H9 (cell line): ENCODE measurements at regions not wholly inside any gene's neighbourhood (a gene's known extent, or its start where the extent isn't known, plus 50 kb on each side); places are given as distances from the start of the nearest gene placed in this dataset.

Experiments used
- DNase-seq: peaks from one replicate; pipeline ENCODE4 v3.0.0-alpha.2; 2017
- H2AFZ ChIP-seq: one replicate; pipeline ENCODE4 v1.6.1; 2013; ENCODE audit warnings: mild to moderate bottlenecking, low read length, control low read depth, moderate library complexity
- H2AK5ac ChIP-seq: 2 replicates; pipeline ENCODE4 v1.6.1; 2013; ENCODE audit warnings: low read length, control low read depth, mixed read lengths; ENCODE audit not compliant: insufficient read length
- H2BK120ac ChIP-seq: one replicate; pipeline ENCODE4 v1.6.1; 2013; ENCODE audit warnings: low read depth, mild to moderate bottlenecking, low read length, control low read depth, inconsistent platforms; ENCODE audit not compliant: poor library complexity, severe bottlenecking
- H2BK12ac ChIP-seq: 2 replicates; pipeline ENCODE4 v1.6.1; 2013; ENCODE audit warnings: low read length, control low read depth, mixed read lengths, low read depth; ENCODE audit not compliant: insufficient read length
- H2BK15ac ChIP-seq: 2 replicates; pipeline ENCODE4 v1.6.1; 2013; ENCODE audit warnings: low read depth, low read length, control low read depth
- H2BK20ac ChIP-seq: one replicate; pipeline ENCODE4 v1.6.1; 2013; ENCODE audit warnings: low read depth, mild to moderate bottlenecking, low read length, control low read depth, inconsistent platforms; ENCODE audit not compliant: poor library complexity, severe bottlenecking
- H2BK5ac ChIP-seq: 2 replicates; pipeline ENCODE4 v1.6.1; 2013; ENCODE audit warnings: low read length, control low read depth, mixed read lengths; ENCODE audit not compliant: insufficient read length
- H3K14ac ChIP-seq: 2 replicates; pipeline ENCODE4 v1.6.1; 2013; ENCODE audit warnings: low read length, control low read depth; ENCODE audit not compliant: insufficient read depth
- H3K18ac ChIP-seq: 2 replicates; pipeline ENCODE4 v1.6.1; 2013; ENCODE audit warnings: low read depth, mild to moderate bottlenecking, mixed read lengths, low read length, control low read depth; ENCODE audit not compliant: insufficient read length
- H3K23ac ChIP-seq: 2 replicates; pipeline ENCODE4 v1.6.1; 2013; ENCODE audit warnings: low read length, control low read depth, mixed read lengths, low read depth; ENCODE audit not compliant: insufficient read length
- H3K23me2 ChIP-seq: 2 replicates; pipeline ENCODE4 v1.6.1; 2013; ENCODE audit warnings: low read depth, mild to moderate bottlenecking, mixed read lengths, low read length, control low read depth; ENCODE audit not compliant: insufficient read length, poor library complexity, severe bottlenecking
- H3K27ac ChIP-seq: 2 replicates; pipeline ENCODE4 v1.5.1; 2013; ENCODE audit warnings: low read length, control low read depth, mixed read lengths, low read depth; ENCODE audit not compliant: insufficient read length
- H3K27me3 ChIP-seq: 2 replicates; pipeline ENCODE4 v1.6.1; 2013; ENCODE audit warnings: low read length, control low read depth, inconsistent platforms; ENCODE audit not compliant: insufficient read depth
- H3K4ac ChIP-seq: 2 replicates; pipeline ENCODE4 v1.6.1; 2013; ENCODE audit warnings: low read depth, mild to moderate bottlenecking, control low read depth, inconsistent platforms, low read length, moderate library complexity
- H3K4me1 ChIP-seq: 2 replicates; pipeline ENCODE4 v1.6.1; 2013; ENCODE audit warnings: low read length, control low read depth, inconsistent platforms; ENCODE audit not compliant: insufficient read depth
- H3K4me2 ChIP-seq: 2 replicates; pipeline ENCODE4 v1.6.1; 2013; ENCODE audit warnings: low read length, control low read depth, mixed read lengths; ENCODE audit not compliant: insufficient read length, insufficient read depth
- H3K56ac ChIP-seq: 2 replicates; pipeline ENCODE4 v1.6.1; 2013; ENCODE audit warnings: low read depth, mild to moderate bottlenecking, mixed read lengths, low read length, control low read depth; ENCODE audit not compliant: insufficient read length
- H3K79me1 ChIP-seq: 2 replicates; pipeline ENCODE4 v1.6.1; 2013; ENCODE audit warnings: low read depth, mild to moderate bottlenecking, moderate library complexity, low read length, control low read depth, inconsistent platforms; ENCODE audit not compliant: insufficient read depth, poor library complexity, severe bottlenecking
- H3K79me2 ChIP-seq: 2 replicates; pipeline ENCODE4 v1.6.1; 2013; ENCODE audit warnings: low read length, control low read depth, inconsistent platforms; ENCODE audit not compliant: insufficient read depth
- H3K9ac ChIP-seq: 2 replicates; pipeline ENCODE4 v1.6.1; 2013; ENCODE audit warnings: low read length, control low read depth, mixed read lengths; ENCODE audit not compliant: insufficient read length; ENCODE audit errors: extremely low read depth
- H3K9me3 ChIP-seq: one replicate; pipeline ENCODE4 v1.6.1; 2013; ENCODE audit warnings: low read depth, low read length, inconsistent platforms; ENCODE audit not compliant: control insufficient read depth
- H3T11ph ChIP-seq: one replicate; pipeline ENCODE4 v1.6.1; 2013; ENCODE audit warnings: mild to moderate bottlenecking, low read length, control low read depth, inconsistent platforms
- H4K20me1 ChIP-seq: one replicate; pipeline ENCODE4 v1.6.1; 2013; ENCODE audit not compliant: control insufficient read depth, insufficient read length, insufficient read depth
- H4K5ac ChIP-seq: 2 replicates; pipeline ENCODE4 v1.6.1; 2013; ENCODE audit warnings: low read depth, mild to moderate bottlenecking, mixed read lengths, low read length, control low read depth; ENCODE audit not compliant: insufficient read length
- H4K8ac ChIP-seq: replicated peaks from 2 replicates; pipeline ENCODE4 v1.6.1; 2013; ENCODE audit warnings: low read length, control low read depth, mixed read lengths, low read depth; ENCODE audit not compliant: insufficient read length
- H4K91ac ChIP-seq: 2 replicates; pipeline ENCODE4 v1.6.1; 2013; ENCODE audit warnings: low read depth, mild to moderate bottlenecking, moderate library complexity, mixed read lengths, low read length, control low read depth; ENCODE audit not compliant: insufficient read length
- H3K27ac Mint-ChIP-seq, 3 experiments: 2 replicates in 2 of 3; 3 replicates in 1 of 3; pipeline ENCODE4 v1.8.0; 2020 to 2021; ENCODE audit warnings: mixed read lengths in 3 of 3, mild to moderate bottlenecking in 1 of 3, moderate library complexity in 1 of 3
- H3K27me3 Mint-ChIP-seq: 2 replicates; pipeline ENCODE4 v1.8.0; 2021; ENCODE audit warnings: low read depth, mild to moderate bottlenecking, moderate library complexity, mixed read lengths
- H3K36me3 Mint-ChIP-seq, 3 experiments: 2 replicates in 2 of 3; 3 replicates in 1 of 3; pipeline ENCODE4 v1.8.0; 2020 to 2021; ENCODE audit warnings: low read depth in 3 of 3, mixed read lengths in 3 of 3; ENCODE audit not compliant: insufficient read depth in 1 of 3
- H3K4me1 Mint-ChIP-seq, 2 experiments: 2 replicates each; pipeline ENCODE4 v1.8.0; 2020; ENCODE audit warnings: mixed read lengths in 2 of 2
- H3K4me3 Mint-ChIP-seq, 2 experiments: 2 replicates in 1 of 2; 3 replicates in 1 of 2; pipeline ENCODE4 v1.8.0; 2020 to 2021; ENCODE audit warnings: mild to moderate bottlenecking in 2 of 2, mixed read lengths in 2 of 2, moderate library complexity in 1 of 2
- H3K9me3 Mint-ChIP-seq, 2 experiments: 2 replicates in 1 of 2; 3 replicates in 1 of 2; pipeline ENCODE4 v1.8.0; 2020; ENCODE audit warnings: mild to moderate bottlenecking in 2 of 2, mixed read lengths in 2 of 2, moderate library complexity in 1 of 2
- WGBS: extraction: QIAGEN DNeasy Blood & Tissue Kit; methylation state at CpG from one replicate; pipeline ENCODE4 v1.1.7; 2013; ENCODE audit warnings: missing lambda C conversion rate, low lambda C conversion rate, mixed read lengths; ENCODE audit not compliant: insufficient read length; ENCODE audit errors: extremely low coverage; 5-methylcytosine and 5-hydroxymethylcytosine counted together
- TF ChIP-seq, protein P1 (sequence below): fragments of 200-600 bp; sonication (generic); conservative IDR thresholded peaks from 3 replicates; pipeline ENCODE4 v1.8.0; 2021; ENCODE audit warnings: antibody characterized with exemption, mild to moderate bottlenecking

DNA sequence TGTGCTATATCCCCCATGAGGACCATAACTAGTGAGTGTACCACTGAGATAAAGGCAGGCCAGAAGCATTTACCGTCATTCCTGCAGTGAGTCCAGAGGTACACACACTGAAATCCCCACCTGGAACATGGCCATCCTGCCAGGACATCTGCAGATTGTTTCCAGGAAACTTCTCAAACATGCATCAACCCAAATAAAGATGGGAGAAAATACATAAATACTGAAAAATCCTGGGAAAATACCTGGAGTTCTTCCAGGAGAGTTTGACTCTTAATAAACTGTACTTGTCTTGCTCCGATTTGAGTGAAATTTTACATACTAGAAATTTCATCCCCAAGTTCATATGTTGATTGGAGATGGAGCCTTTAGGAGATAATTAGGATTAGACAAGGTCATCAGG is 388.1 kb upstream of the KLHL29 start:
- H3K4ac ChIP-seq: no peak overlapping the region

More for the DNA sequence above, 388.1 kb upstream of the KLHL29 start:
- Histone ChIP-seq H3K23me2 (no peaks in the 10 kb centered on the region), H3K27me3 (no peaks in the 10 kb centered on the region), H4K8ac (no peak overlapping the region), H3K79me2 (no peaks in the 10 kb centered on the region), H3K4me1 (no peaks in the 10 kb centered on the region), H3K4me2 (no peak overlapping the region), H3T11ph (no peak overlapping the region), H2BK120ac (no peak overlapping the region), H4K91ac (no peak overlapping the region), H3K27ac (no peak overlapping the region), H3K9me3 (no peaks in the 10 kb centered on the region), H3K79me1 (no peaks in the 10 kb centered on the region), H3K56ac (no peak overlapping the region), H2BK5ac (no peak overlapping the region), H4K5ac (no peak overlapping the region), H2BK15ac (no peak overlapping the region), H2BK20ac (no peak overlapping the region), H4K20me1 (no peaks in the 10 kb centered on the region), H2BK12ac (no peak overlapping the region), H3K23ac (no peak overlapping the region), H3K18ac (no peak overlapping the region), H2AK5ac (no peak overlapping the region), H2AFZ (no peak overlapping the region), H3K14ac (no peak overlapping the region), H3K9ac (no peak overlapping the region)
- no peak for DNase-seq
- Mint-ChIP-seq H3K36me3 (no peaks in the 10 kb centered on the region), H3K27ac (no peak overlapping the region), H3K4me3 (no peak overlapping the region), H3K27me3 (no peaks in the 10 kb centered on the region), H3K9me3 (no peaks in the 10 kb centered on the region), H3K4me1 (peaks cover 0 to 11% of the 10 kb centered on the region in 2 experiments; a peak in 2 of 4 replicates)
- no CpG with 5 or more reads among the region's 2 CpGs for WGBS
- TF ChIP-seq, protein P1, sequence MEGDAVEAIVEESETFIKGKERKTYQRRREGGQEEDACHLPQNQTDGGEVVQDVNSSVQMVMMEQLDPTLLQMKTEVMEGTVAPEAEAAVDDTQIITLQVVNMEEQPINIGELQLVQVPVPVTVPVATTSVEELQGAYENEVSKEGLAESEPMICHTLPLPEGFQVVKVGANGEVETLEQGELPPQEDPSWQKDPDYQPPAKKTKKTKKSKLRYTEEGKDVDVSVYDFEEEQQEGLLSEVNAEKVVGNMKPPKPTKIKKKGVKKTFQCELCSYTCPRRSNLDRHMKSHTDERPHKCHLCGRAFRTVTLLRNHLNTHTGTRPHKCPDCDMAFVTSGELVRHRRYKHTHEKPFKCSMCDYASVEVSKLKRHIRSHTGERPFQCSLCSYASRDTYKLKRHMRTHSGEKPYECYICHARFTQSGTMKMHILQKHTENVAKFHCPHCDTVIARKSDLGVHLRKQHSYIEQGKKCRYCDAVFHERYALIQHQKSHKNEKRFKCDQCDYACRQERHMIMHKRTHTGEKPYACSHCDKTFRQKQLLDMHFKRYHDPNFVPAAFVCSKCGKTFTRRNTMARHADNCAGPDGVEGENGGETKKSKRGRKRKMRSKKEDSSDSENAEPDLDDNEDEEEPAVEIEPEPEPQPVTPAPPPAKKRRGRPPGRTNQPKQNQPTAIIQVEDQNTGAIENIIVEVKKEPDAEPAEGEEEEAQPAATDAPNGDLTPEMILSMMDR: no peak
